ENCODE measurements at regions not wholly inside any gene's neighbourhood (a gene's known extent, or its start where the extent isn't known, plus 50 kb on each side); places are given as distances from the start of the nearest gene placed in this dataset.

DNA sequence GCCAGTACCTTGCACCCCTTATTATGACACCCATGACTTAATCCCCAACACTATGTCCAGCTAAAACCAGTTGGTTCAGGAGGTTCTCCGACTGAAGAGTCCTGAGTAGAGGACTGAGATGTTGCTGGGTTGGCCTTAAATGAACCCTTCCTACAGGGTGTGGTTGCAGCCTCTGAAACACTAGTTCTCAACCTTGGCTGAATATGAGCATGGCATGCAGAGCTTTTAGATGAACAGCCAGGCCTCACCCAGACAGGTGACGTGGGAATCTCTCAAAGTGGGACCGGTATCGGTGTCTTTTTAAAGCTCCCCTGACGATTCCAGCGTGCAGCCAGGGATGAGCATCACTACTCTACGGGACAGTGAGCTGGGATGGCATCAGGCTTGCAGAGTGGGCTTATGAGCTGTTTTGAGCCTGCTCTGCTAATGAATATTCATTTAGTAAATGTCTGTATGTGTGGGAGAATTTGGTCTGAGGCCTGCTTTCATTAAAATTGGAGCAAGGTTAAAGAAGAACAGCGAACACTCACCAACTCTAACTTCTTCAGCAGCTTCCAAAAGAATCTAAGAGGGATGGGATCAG is 79.7 kb upstream of the PRICKLE2 start:
- WGBS, 3 donors = 87 to 93% (median 88%) methylated on average over 8 of the region's 8 CpGs
- Histone ChIP-seq H3K27me3 (ENCODE audit: control insufficient read depth in 3 of 3, insufficient read depth in 3 of 3, low read length in 3 of 3) (no peaks in the 10 kb centered on the region), H3K27ac (ENCODE audit: low read depth in 1 of 3, low read length in 2 of 3) (no peak overlapping the region), H3K4me3 (ENCODE audit: low read depth in 1 of 3, low read length in 3 of 3) (no peak overlapping the region), H3K9me3 (ENCODE audit: control insufficient read depth in 2 of 2, insufficient read depth in 1 of 2, low read depth in 1 of 2, low read length in 1 of 2) (no peaks in the 10 kb centered on the region), H3K36me3 (ENCODE audit: control insufficient read depth in 3 of 3, insufficient read depth in 2 of 3, low read depth in 1 of 3, low read length in 3 of 3) (no peaks in the 10 kb centered on the region), H3K4me1 (ENCODE audit: control insufficient read depth in 3 of 3, insufficient read depth in 2 of 3, low read depth in 1 of 3, low read length in 2 of 3) (no peaks in the 10 kb centered on the region)
- DNase-seq = no peak
- no peak for FAIRE-seq

DNA sequence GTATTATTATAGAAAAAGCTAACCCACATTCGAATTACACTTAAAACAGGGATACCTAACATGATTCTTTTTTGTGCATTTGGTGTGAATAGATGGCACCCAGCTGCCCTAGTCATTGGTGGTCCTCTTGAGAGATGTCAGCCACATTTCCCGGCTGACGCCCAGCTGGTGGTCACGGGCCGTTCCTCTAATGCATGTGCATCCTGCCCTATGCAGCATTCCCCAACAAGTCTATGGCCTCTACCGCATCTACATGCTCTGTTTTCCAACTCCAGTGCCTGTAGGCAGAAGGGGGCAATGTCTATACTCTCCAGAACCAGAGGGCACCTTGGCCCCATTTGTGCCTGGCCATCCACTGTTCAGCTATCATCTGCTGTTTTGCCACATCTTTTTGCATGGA is 78.6 kb upstream of the PRICKLE2 start:
- Histone ChIP-seq H3K27me3 (ENCODE audit: control insufficient read depth in 3 of 3, insufficient read depth in 3 of 3, low read length in 3 of 3) (no peaks in the 10 kb centered on the region), H3K4me3 (ENCODE audit: low read depth in 1 of 3, low read length in 3 of 3) (no peak overlapping the region), H3K9me3 (ENCODE audit: control insufficient read depth in 2 of 2, insufficient read depth in 1 of 2, low read depth in 1 of 2, low read length in 1 of 2) (no peaks in the 10 kb centered on the region), H3K27ac (ENCODE audit: low read depth in 1 of 3, low read length in 2 of 3) (no peak overlapping the region), H3K36me3 (ENCODE audit: control insufficient read depth in 3 of 3, insufficient read depth in 2 of 3, low read depth in 1 of 3, low read length in 3 of 3) (no peaks in the 10 kb centered on the region), H3K4me1 (ENCODE audit: control insufficient read depth in 3 of 3, insufficient read depth in 2 of 3, low read depth in 1 of 3, low read length in 2 of 3) (no peaks in the 10 kb centered on the region)
- DNase-seq (no peak), FAIRE-seq (no peak)
- WGBS, 3 donors = 88 to 89% (median 89%) methylated on average over 6 of the region's 6 CpGs

DNA sequence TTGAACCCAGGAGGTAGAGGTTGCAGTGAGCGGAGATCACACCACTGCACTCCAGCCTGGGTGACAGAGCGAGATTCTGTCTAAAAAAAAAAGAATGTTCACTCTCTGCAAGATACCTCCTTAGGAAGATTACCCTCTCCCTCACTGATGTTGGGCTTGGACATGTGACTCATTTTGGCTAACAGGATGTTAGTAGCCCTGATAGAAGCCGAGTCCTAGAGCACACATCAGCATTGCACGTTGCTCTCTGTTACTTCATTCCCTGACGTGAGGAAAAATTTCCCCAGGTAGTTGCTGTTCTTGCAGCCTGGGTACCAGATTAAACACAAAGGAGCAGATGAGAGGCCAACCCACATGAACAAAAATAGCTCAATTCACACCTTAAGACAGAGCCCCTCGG is 78.1 kb upstream of the PRICKLE2 start:
- Histone ChIP-seq H3K4me1 (ENCODE audit: control insufficient read depth in 3 of 3, insufficient read depth in 2 of 3, low read depth in 1 of 3, low read length in 2 of 3) (no peaks in the 10 kb centered on the region), H3K27me3 (ENCODE audit: control insufficient read depth in 3 of 3, insufficient read depth in 3 of 3, low read length in 3 of 3) (no peaks in the 10 kb centered on the region), H3K27ac (ENCODE audit: low read depth in 1 of 3, low read length in 2 of 3) (no peak overlapping the region), H3K9me3 (ENCODE audit: control insufficient read depth in 2 of 2, insufficient read depth in 1 of 2, low read depth in 1 of 2, low read length in 1 of 2) (no peaks in the 10 kb centered on the region), H3K4me3 (ENCODE audit: low read depth in 1 of 3, low read length in 3 of 3) (no peak overlapping the region), H3K36me3 (ENCODE audit: control insufficient read depth in 3 of 3, insufficient read depth in 2 of 3, low read depth in 1 of 3, low read length in 3 of 3) (no peaks in the 10 kb centered on the region)
- no peak for FAIRE-seq
- WGBS, 3 donors = 84 to 92% (median 91%) methylated on average over 6 of the region's 6 CpGs
- no peak for DNase-seq

DNA sequence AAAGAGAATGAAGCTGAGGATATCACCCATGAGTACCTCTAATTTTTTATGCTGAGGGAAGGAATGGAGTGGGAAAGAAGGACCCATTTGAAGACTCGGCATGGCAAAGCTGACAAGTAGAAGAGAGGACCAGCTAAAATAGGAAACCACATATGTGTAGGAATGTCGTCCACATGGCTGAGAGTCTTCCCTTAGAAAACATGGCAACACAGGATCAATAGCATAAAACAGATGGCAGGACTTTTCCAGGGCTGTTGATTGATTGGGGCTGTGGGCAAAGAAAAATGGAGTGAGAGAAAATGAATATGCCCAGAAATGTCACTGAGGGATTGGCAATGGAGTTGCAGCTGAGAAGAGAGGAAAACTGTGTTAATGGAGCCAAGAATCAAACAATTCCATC is 76.2 kb upstream of the PRICKLE2 start:
- Histone ChIP-seq H3K27ac (ENCODE audit: low read depth in 1 of 3, low read length in 2 of 3) (no peak overlapping the region), H3K4me1 (ENCODE audit: control insufficient read depth in 3 of 3, insufficient read depth in 2 of 3, low read depth in 1 of 3, low read length in 2 of 3) (no peaks in the 10 kb centered on the region), H3K9me3 (ENCODE audit: control insufficient read depth in 2 of 2, insufficient read depth in 1 of 2, low read depth in 1 of 2, low read length in 1 of 2) (peaks cover 0 to 8% of the 10 kb centered on the region in 2 donors), H3K27me3 (ENCODE audit: control insufficient read depth in 3 of 3, insufficient read depth in 3 of 3, low read length in 3 of 3) (no peaks in the 10 kb centered on the region), H3K36me3 (ENCODE audit: control insufficient read depth in 3 of 3, insufficient read depth in 2 of 3, low read depth in 1 of 3, low read length in 3 of 3) (no peaks in the 10 kb centered on the region), H3K4me3 (ENCODE audit: low read depth in 1 of 3, low read length in 3 of 3) (no peak overlapping the region)
- no peak for FAIRE-seq
- 62 to 88% (median 87%) methylated on average over 2 of the region's 2 CpGs for WGBS, 3 donors
- no peak for DNase-seq

DNA sequence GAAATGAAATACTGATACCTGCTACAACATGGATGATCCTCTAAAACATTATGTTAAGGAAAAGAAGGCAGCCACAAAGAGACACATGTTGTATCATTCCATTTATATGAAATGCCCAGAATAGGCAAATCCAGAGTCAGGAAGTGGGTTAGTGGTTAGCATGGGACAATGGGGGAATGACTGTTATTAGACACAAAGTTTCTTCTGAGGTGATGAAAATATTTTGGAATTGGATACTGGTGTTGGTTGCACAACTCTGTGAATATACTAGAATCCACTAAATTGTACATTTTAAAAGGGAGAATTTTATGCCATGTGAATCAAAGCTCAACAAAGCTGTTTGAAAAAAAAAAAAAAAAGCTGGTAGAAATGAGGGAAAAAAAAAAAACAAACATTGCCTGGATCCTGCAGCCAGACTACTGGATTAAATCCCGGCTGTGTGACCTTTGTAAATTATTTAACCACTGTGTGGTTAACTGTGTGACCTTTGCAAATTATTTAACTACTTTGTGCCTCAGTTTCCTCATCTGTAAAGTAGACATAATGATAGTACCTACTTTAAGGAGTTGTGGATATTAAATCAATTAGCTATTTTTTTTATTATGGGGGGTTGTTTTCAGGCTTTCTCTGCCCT is 75.6 kb upstream of the PRICKLE2 start:
- FAIRE-seq (no peak), DNase-seq (no peak)
- Histone ChIP-seq H3K27me3 (ENCODE audit: control insufficient read depth in 3 of 3, insufficient read depth in 3 of 3, low read length in 3 of 3) (no peaks in the 10 kb centered on the region), H3K4me1 (ENCODE audit: control insufficient read depth in 3 of 3, insufficient read depth in 2 of 3, low read depth in 1 of 3, low read length in 2 of 3) (no peaks in the 10 kb centered on the region), H3K27ac (ENCODE audit: low read depth in 1 of 3, low read length in 2 of 3) (no peak overlapping the region), H3K36me3 (ENCODE audit: control insufficient read depth in 3 of 3, insufficient read depth in 2 of 3, low read depth in 1 of 3, low read length in 3 of 3) (no peaks in the 10 kb centered on the region), H3K9me3 (ENCODE audit: control insufficient read depth in 2 of 2, insufficient read depth in 1 of 2, low read depth in 1 of 2, low read length in 1 of 2) (peaks cover 0 to 8% of the 10 kb centered on the region in 2 donors), H3K4me3 (ENCODE audit: low read depth in 1 of 3, low read length in 3 of 3) (no peak overlapping the region)
- 8 to 32% (median 24%) methylated on average over 1 of the region's 1 CpG for WGBS, 3 donors

DNA sequence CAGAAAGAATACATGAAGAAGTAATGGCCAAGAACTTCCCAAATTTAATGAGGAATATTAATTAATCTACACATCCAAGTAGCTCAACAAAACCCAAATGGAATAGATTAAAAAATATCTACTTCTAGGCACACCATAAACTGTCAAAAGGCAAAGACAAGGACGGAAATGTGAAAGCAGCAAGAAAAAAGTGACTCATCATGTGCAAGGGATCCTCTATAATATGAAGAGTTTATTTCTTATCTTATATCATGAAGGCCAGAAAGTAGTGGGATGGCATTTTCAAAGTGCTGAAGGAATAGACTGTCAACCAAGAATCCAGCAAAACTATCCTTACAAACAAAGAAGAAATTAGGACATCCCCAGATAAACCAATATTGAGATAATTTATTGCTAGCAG is 73.9 kb upstream of the PRICKLE2 start:
- WGBS, 3 donors = 73 to 87% (median 76%) methylated on average over 1 of the region's 1 CpG
- no peak for DNase-seq
- no peak for FAIRE-seq
- H3K27ac ChIP-seq (ENCODE audit: low read depth in 1 of 3, low read length in 2 of 3) = no peak overlapping the region
- H3K9me3 ChIP-seq (ENCODE audit: control insufficient read depth in 2 of 2, insufficient read depth in 1 of 2, low read depth in 1 of 2, low read length in 1 of 2) = peaks cover 0 to 8% of the 10 kb centered on the region in 2 donors
- no peak overlapping the region for H3K4me3 ChIP-seq (ENCODE audit: low read depth in 1 of 3, low read length in 3 of 3)
- H3K27me3 ChIP-seq (ENCODE audit: control insufficient read depth in 3 of 3, insufficient read depth in 3 of 3, low read length in 3 of 3) = no peaks in the 10 kb centered on the region
- no peaks in the 10 kb centered on the region for H3K36me3 ChIP-seq (ENCODE audit: control insufficient read depth in 3 of 3, insufficient read depth in 2 of 3, low read depth in 1 of 3, low read length in 3 of 3)
- H3K4me1 ChIP-seq (ENCODE audit: control insufficient read depth in 3 of 3, insufficient read depth in 2 of 3, low read depth in 1 of 3, low read length in 2 of 3) = no peaks in the 10 kb centered on the region

DNA sequence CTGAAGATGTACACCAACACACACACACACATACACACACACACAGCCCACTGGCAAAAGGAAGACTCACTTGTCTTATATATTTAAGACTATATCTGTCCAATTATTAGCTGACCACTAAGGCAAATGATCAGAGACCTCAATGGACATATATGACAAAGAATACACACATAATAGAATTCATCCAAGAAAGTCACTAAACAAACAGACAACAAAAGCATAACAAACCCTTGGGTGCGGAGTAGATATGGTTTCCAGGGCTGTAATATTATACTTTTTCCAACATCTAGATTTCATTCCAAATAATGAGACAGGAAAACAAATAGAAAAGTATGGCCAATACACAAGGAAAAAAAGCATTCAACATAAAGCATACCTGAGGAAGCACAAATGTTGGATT is 72.3 kb upstream of the PRICKLE2 start:
- Histone ChIP-seq H3K4me1 (ENCODE audit: control insufficient read depth in 3 of 3, insufficient read depth in 2 of 3, low read depth in 1 of 3, low read length in 2 of 3) (no peaks in the 10 kb centered on the region), H3K36me3 (ENCODE audit: control insufficient read depth in 3 of 3, insufficient read depth in 2 of 3, low read depth in 1 of 3, low read length in 3 of 3) (no peaks in the 10 kb centered on the region), H3K4me3 (ENCODE audit: low read depth in 1 of 3, low read length in 3 of 3) (no peak overlapping the region), H3K27ac (ENCODE audit: low read depth in 1 of 3, low read length in 2 of 3) (no peak overlapping the region), H3K27me3 (ENCODE audit: control insufficient read depth in 3 of 3, insufficient read depth in 3 of 3, low read length in 3 of 3) (no peaks in the 10 kb centered on the region), H3K9me3 (ENCODE audit: control insufficient read depth in 2 of 2, insufficient read depth in 1 of 2, low read depth in 1 of 2, low read length in 1 of 2) (peaks cover 0 to 8% of the 10 kb centered on the region in 2 donors)
- DNase-seq (no peak), FAIRE-seq (no peak)
- 46 to 97% (median 85%) methylated on average over 1 of the region's 1 CpG for WGBS, 3 donors

DNA sequence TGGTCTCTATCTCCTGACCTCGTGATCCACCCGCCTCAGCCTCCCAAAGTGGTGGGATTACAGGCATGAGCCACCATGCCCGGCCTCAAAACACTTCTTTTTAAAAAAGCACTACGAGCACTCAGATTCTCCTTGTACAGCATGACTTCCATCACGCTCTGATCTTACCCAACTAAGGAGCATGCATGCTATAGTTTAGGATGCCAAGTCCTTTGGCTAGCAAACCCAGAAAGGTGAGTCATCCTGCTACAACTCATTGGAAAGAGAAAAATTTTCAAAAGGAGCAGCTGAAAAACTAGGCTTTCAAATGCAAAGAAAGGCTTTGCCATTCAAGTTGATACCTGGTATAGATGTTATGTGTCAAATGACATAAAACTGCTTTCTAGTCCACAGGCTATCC is 70.3 kb upstream of the PRICKLE2 start:
- DNase-seq = no peak

DNA sequence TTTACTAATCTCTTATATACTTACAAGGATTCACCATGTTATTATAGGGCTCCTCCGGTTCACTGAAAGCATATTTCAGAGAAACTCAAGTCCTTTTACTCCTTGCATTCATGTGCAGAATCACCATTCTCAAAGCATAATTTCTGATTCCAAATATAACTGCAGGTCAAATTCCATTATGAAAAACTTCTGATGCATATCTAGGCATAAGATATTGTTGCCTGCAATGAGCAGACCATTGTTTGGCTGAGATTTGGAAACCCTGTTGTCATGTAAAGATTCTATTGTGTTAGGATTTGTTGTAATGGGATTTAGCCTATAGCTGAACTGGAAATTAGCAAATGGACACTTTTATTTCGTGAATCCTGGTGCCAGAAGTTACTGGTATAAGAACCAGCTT is 69.5 kb upstream of the PRICKLE2 start:
- Histone ChIP-seq H3K9me3 (ENCODE audit: control insufficient read depth in 2 of 2, insufficient read depth in 1 of 2, low read depth in 1 of 2, low read length in 1 of 2) (peaks cover 0 to 8% of the 10 kb centered on the region in 2 donors), H3K27ac (ENCODE audit: low read depth in 1 of 3, low read length in 2 of 3) (no peak overlapping the region), H3K4me3 (ENCODE audit: low read depth in 1 of 3, low read length in 3 of 3) (no peak overlapping the region), H3K36me3 (ENCODE audit: control insufficient read depth in 3 of 3, insufficient read depth in 2 of 3, low read depth in 1 of 3, low read length in 3 of 3) (no peaks in the 10 kb centered on the region), H3K27me3 (ENCODE audit: control insufficient read depth in 3 of 3, insufficient read depth in 3 of 3, low read length in 3 of 3) (no peaks in the 10 kb centered on the region), H3K4me1 (ENCODE audit: control insufficient read depth in 3 of 3, insufficient read depth in 2 of 3, low read depth in 1 of 3, low read length in 2 of 3) (no peaks in the 10 kb centered on the region)
- DNase-seq (no peak), FAIRE-seq (no peak)
- 76 to 83% (median 83%) methylated on average over 2 of the region's 2 CpGs for WGBS, 3 donors

More for the DNA sequence above, 70.3 kb upstream of the PRICKLE2 start:
- Histone ChIP-seq H3K9me3 (ENCODE audit: control insufficient read depth in 2 of 2, insufficient read depth in 1 of 2, low read depth in 1 of 2, low read length in 1 of 2) (peaks cover 0 to 8% of the 10 kb centered on the region in 2 donors), H3K27me3 (ENCODE audit: control insufficient read depth in 3 of 3, insufficient read depth in 3 of 3, low read length in 3 of 3) (no peaks in the 10 kb centered on the region), H3K36me3 (ENCODE audit: control insufficient read depth in 3 of 3, insufficient read depth in 2 of 3, low read depth in 1 of 3, low read length in 3 of 3) (no peaks in the 10 kb centered on the region), H3K4me3 (ENCODE audit: low read depth in 1 of 3, low read length in 3 of 3) (no peak overlapping the region), H3K4me1 (ENCODE audit: control insufficient read depth in 3 of 3, insufficient read depth in 2 of 3, low read depth in 1 of 3, low read length in 2 of 3) (no peaks in the 10 kb centered on the region), H3K27ac (ENCODE audit: low read depth in 1 of 3, low read length in 2 of 3) (no peak overlapping the region)
- no peak for FAIRE-seq
- 82 to 86% (median 84%) methylated on average over 5 of the region's 5 CpGs for WGBS, 3 donors

Data from small intestine (tissue), 7 donors.